Head of caudate nucleus (tissue), 42 donors: ENCODE measurements at regions not wholly inside any gene's neighbourhood (a gene's known extent, or its start where the extent isn't known, plus 50 kb on each side); places are given as distances from the start of the nearest gene placed in this dataset.
A peak's percentile ranks its signal among the peaks of the same experiment; 100 is the strongest.

Source experiments
- DNase-seq, 42 donors: peaks; one replicate each; pipeline versions ENCODE4 v3.0.0 to v3.0.0-alpha.2; 2020 to 2021; ENCODE audit warnings: mixed read lengths in 7 of 42
- intact Hi-C: fragments of 100-400 bp; cut with DNase I; formaldehyde crosslinking; loops from one replicate; pipeline ENCODE4 v1.15.0; 2022

DNA sequence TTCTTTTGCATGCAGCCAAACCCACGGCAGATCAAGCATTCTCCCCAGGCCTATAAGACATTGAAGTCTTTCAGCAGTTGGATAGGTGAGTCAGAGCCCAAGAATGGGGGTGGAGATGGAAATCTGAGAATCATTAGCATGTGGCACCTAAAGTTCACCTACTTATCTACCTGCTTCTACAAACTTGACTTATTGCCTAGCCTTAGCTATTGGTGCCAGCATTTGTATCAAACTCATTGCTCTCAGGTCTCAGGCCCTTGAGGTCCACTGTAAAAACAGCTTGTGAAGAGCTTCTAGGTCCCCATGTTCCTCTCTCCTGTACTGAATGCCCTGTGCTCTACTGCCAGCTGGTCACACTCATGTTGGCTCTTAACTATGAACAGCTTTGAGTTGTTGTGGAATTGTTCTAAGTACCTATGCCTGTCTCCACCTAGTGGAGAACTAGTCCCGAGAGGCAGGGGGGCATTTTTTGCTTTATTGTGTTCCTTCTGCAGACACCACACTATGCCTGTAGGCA lies 278.4 kb upstream of the SPRED2 start:
- intact Hi-C loops, result no loop called here
- peak in 16 of 42 donors; percentile 6 to 67 (median 23) for DNase-seq

DNA sequence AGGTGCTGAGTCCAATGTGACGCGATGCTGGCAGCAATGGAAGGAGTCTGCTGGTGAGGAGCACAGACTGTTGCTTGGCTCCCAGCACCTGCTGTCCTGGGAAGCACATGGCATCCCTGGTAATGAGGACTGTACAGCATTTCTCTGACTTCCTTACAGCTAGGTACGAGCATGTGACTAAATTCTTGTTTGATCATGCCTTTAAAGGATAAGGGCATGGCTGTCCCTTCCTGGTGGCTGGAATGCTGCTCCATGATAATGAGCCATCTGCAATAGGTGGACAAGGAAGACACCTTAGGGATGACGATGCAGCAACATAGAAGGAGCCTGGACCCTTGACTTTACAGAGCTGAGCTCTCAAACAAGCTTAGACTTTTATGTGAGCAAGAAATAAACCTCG lies 278.0 kb upstream of the SPRED2 start:
- DNase-seq, result no peak
- intact Hi-C loops, result no loop called here

DNA sequence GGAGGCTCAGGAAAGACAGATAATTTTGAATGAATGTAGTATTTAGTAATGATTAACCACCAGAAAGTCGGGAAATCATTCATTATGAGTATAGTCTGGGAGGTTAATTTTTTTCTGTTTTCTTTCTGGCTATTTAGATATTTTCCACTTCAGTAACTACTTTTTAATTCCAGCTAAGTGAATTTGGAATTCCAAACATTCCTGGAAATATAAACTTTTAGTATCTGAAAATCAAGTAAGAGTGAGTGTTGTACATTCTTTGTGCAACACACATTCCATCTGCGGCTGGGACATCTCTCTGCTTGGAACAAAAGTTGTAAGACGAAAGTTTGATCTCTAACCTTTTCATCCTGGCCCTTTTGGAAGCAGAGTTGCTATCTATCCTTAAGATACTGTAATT lies 275.7 kb upstream of the SPRED2 start:
- DNase-seq, result no peak
- intact Hi-C loops, result no loop called here

DNA sequence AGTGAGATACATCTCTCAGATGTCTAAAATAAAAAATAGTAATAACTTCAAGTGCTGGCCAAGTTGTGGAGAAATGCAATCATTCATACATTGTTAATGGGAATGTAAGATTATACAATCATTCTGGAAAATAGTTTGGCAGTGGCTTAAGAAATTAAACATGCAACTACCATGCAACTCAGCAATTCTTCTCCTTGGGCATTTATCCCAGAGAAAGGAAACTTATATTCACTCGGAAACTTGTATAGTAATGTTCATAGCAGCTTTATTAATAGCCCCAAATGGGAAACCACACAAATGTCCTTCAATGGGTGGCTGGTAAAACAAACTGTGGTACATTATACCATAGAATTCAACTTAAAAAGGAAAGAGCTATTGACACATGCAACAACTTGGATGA lies 274.0 kb upstream of the SPRED2 start:
- intact Hi-C loops, result no loop called here

DNA sequence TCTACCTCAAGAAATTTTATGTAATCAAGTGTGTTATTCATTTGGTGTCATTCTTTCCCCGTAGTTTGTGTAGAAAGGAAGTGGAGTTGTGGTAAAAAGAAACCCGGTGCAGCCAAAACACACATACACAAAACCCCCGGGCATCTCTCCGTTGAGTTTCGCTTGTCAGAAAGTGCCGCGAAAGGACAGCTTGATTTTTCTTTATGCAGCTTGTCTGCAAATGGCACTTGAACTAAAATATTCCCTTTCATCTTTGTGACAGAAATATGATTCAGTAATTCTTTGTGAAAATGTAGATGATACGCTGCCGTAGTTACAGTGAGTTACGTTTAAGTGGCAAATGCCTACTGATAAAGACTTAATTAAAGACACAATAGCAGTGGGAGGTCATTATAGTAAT lies 268.8 kb upstream of the SPRED2 start:
- intact Hi-C loops, result no loop called here
- no peak for DNase-seq

More for the DNA sequence above, 274.0 kb upstream of the SPRED2 start:
- DNase-seq, result no peak

DNA sequence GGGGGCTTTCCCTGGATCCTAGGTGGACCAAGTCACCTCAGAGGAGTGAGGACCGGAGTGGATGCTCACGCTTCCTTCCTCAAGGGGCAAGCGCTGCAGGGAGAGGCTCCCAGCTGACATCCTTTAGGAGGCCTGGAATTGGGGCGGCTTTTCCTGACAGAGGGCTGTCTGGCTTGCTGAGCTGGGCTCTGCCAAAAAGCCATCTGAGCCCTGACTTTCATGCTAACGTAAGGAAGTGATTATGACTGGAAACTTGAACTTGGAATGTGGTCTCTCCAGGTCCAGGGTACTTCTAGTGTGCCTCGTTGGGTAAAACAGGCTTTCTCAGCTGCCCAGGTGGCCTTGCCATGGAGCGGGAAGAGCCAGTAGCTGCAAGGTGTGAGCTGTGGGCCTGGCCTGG lies 268.3 kb upstream of the SPRED2 start:
- intact Hi-C loops, result no loop called here
- no peak for DNase-seq

DNA sequence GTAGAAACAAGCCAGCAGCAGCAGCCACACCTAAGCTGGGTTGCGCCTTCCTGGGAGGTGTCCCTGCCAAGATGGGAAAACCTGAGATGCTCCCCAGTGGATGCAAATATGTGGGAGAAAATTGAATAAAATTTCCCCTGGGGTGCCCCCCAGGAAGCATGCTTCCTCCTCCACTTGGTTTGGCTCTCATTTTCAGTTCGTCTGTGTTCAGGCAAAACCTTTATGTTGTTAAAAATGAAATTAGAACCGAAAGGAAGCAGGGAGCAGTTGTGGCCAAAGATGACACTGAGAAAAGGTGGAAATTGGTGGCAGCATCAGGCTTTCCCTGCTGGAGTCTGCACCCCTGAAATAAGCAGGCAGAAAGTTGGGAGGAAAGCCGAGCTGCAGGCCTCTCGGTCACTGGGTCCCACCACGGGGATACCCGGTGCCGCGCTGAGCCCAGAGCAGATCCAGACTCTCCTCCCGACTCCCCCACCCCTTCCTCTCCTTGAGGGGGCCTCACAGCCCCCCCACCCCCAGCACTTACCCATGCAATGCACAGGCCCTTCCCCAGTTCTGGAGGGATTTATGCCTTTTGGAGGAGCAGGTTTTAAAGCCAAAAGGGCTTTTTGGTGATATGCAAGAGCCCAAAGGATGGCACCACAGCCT lies 267.7 kb upstream of the SPRED2 start:
- intact Hi-C loops, result no loop called here
- no peak for DNase-seq

DNA sequence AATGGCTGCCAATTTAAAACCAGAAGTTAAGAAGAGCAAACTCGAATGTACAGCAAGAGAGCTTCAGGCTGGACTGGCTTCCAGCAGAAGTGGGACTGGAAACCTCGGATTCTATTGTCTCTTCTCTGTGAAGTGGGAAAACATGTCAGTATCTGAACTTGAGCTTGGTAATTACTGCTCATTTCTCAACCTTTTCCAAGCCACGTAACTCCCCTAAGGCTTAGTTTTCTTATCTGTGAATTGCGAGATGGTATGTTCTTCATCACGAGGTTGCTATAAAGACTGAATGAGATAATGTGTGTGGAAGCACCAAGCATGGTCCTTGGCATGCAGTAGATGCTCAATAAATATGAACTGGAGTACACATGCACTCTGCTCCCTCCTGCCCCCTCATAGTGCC lies 259.4 kb upstream of the SPRED2 start:
- no peak for DNase-seq
- intact Hi-C loops, result no loop called here

DNA sequence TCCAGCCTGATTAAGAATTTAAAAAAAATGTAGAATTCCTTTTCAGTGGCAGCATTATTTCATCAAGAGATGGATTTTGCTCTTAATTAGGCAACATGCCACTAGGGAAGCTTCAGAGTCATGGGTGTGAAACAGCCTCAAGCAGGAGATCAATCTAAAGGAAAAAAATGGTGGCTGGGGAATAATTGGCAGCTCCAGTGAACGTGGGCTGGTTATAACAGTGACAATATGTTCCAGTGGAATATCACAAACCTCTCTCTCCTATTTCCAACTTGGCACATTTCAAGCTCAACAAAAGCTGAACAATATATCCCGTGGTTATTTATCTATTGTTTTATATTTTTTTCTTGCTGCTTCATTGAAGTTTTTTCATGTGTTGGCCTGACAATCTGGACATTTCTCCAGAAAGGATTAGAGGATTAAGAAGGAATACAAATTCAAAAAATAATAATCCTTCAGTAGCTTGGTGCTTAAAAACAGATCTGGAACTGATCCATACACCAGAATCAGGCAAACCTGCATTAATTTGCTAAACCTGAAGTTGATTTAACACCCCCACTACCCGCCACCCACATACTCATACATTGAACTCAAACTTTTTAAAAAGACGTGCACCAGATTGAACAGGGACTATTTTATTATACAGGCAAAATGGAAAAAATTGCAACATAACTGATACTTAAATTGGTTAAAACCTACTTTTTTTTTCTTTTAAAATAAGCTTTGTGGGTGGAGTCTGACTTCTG lies 255.9 kb upstream of the SPRED2 start:
- intact Hi-C loops, result no loop called here

DNA sequence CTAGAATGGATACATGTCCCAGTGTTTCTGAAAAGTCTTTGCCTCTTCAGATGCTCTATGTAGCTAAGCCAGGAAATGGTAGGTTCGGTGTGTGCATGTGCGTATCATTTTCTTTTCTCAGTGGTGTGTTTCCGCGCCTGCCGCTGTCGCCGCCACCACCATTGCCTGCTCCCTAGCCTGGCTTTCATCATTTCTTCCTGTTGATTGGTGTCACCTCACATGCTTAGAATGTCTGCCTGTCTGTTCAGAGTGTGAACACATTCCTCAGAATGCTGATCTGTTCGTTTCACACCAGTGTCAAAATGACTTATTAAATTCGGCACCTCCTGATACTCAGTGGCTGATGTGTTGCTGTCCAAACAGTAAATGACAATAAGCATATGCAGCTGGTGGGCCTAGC lies 255.2 kb upstream of the SPRED2 start:
- DNase-seq, result peak in 1 of 42 donors; percentile 27
- intact Hi-C loops, result no loop called here

More for the DNA sequence above, 255.9 kb upstream of the SPRED2 start:
- peak in 20 of 42 donors; percentile 5 to 68 (median 34) for DNase-seq

DNA sequence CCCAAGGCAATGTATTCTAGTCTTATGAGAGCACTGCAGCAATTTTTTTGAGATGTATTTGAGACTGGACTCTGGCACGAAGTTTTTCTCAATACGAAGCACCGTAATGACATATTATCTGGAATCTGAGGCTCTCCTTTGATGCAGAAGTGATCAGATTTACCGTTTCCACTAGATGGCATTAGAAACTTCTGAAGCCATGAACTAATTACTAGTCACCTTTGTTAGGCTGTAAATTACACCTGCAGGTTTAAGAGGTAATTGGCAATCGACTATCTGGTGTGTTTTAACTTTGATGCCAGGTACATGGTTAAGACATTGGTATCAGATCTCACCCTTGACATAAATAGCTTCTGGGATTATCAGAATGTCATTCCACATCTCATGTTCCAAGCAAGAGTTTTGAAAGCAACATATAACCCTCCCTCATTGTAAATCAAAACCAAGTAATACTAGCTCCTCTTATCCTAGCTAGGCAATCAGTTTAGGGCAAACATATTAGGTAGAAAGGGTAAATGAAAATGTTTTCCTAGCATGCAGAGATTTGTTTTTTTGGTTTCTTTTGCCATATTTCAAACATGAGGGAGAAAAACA lies 254.6 kb upstream of the SPRED2 start:
- no peak for DNase-seq
- intact Hi-C loops, result no loop called here

DNA sequence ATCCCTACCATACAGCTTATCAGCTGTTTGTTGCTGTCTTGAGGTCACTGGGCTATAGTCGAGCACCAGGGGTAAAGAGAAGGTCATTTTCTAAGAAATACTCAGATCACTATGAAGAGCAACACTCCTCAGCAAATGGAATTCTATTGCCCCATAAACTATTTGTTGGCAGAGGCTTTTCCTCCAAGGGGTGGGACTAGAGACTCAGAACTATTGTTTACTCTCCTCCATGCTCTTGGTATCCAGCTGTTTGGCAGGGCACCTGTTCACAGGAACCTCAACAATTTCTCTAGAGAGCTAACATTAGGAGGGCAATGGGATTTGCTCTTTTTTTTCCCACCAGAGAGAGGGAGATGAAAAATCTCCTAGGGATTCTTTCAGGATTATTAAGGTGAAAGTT lies 249.1 kb upstream of the SPRED2 start:
- DNase-seq, result no peak
- intact Hi-C loops, result no loop called here

DNA sequence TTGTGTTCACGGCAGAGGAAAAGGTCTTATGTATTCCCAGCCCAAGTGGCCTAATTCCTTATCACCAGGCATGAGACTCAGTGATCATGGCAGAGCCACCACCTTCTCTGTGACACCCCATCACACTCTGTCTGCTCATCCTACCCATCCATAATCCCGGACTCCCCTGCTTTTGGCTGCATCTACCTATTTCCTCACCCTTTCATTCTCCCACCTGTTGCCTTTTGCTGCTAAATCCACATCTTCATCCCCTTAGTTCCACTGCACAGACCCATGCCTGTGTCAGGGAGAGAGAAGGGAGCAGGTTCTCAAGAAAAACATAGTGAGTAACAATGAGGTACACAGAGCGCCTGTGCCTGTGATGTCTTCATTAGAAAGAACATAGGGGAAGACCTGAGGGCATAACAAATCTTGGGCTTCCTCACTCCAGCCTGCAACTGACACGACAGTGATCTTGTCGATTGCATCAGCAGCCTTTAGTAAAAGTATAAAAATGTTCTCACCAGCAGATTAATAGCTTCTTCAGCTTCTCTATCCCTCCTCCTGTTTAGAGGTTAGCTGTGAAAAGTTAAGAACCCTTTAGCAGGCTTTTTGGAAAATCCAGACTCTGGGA lies 246.5 kb upstream of the SPRED2 start:
- intact Hi-C loops, result no loop called here
- DNase-seq, result no peak

DNA sequence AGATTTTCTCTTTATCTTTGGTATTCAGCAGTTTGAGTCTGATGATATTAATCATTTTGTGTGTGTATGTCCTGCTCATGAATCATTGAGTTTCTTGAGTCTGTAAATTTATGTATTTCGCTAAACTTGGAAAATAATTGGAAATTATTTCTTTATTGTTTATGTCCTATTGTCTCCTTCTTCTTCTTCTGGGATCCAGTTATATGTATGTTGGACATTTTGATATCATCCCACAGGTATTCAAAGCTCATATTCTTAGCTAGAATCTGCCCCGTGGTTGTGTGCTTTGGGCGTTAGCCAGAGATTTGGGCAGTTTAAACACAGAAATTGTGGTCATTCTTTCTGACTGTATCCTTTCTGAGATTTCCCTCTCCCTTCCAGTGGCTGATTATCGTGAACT lies 243.0 kb upstream of the SPRED2 start:
- intact Hi-C loops, result no loop called here

DNA sequence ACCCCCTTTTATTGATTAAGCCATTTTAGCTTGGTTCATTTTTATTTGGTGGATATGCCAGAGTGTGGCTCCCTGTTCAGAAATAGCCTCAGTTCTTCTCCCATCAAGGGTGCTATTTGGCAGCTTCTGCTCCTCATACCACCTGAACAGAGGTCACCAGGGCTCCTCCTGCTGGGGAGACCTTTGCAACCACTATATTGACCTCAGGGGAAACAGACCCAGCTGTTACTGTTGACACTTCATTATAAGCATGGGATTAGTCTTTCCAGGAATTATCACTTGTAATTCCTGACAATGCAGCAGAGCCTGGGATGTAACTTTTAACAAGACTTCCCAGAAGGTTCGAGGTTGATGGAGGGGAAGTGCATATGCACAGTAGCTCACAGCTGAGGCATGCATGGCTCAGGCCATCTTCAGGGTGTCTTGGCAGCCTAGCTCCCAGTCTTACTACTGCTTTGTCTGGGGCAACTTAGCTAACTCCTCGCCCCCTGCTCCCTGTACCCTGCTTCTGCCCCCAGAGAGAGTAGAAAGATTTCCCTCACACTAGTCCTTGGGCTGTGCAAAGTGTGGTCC lies 239.4 kb upstream of the SPRED2 start:
- DNase-seq, result no peak
- intact Hi-C loops, result no loop called here

More for the DNA sequence above, 243.0 kb upstream of the SPRED2 start:
- DNase-seq, result no peak

DNA sequence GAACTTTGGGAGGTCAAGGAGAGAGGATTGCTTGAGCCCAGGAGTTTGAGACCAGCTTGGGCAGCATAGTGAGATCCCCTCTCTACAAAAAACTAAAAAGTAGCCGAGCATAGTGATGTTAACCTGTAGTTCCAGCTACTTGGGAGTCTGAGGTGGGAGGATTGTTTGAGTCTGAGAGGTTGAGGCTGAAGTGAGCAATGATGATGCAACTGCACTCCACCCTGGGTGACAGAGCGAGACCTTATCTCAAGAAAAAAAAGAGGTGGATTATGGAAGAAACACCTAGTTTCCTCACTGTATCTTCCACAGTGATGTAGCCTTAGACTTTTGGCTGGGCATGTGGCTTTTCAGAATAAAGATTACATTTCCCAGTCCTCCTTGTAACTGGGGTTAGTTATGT lies 237.2 kb upstream of the SPRED2 start:
- intact Hi-C loops, result no loop called here
- no peak for DNase-seq

DNA sequence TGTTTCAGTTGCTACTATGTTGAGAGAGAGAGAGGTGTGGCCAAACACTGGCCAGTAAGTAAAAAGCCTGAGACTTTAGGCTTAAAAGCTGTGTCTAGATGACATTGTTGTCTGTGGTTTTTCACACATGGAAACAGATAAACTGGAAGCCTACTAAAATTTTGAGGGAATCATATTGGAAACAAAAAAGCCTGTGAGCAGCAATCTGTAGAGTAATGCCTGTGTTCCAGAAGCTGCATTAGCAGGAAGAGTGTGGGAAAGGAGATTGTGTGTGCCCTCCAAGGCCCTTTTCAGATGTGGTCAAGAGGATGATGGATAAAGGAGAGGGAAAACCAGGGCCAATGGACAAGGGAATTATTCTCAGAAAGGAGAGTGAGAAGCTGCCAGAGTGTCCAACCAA lies 236.3 kb upstream of the SPRED2 start:
- DNase-seq, result no peak
- intact Hi-C loops, result no loop called here

DNA sequence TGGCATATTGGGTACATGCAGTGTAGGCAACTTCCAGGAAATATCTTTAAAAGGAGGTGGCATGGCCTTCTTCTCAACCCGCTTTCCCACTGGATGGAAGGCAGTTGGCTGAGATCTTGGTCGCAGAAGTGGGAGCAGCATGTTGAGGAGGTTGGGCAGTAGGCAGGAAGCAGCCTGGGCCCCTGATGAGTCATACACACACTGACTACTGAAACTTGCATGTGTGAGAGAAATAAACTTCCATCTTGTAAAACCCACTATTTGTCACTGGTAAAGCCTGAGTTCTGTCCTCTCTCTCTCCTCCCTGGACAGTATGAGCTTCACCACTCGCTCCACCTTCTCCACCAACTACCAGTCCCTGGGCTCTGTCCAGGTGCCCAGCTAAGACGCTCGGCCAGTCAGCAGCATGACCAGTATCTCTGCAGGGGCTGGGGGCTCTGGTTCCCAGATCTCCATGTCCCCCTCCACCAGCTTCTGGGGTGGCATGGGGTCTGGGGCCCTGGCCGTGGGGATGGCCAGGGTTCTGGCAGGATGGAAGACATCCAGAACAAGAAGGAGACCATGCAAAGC lies 233.8 kb upstream of the SPRED2 start:
- intact Hi-C loops, result no loop called here
- DNase-seq, result no peak

DNA sequence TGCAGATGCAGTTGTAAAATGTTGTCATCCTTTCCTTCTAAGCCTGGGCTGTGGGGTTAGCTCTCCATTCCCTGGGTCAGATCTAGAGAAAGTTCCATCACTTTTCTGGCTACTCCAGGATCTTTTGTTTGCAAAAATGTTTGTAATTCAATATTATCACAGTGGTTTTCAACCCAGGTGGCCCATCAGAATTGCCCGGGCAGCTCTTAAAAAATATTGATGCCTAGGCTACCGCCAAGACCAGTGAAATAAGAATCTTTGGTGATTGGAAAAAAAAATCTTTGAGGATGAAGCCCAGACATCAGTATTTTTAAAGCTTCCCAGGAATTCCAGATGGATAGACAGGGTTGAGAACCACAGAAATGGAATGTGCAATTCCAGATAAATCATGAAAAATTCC lies 232.5 kb upstream of the SPRED2 start:
- no peak for DNase-seq
- intact Hi-C loops, result no loop called here
